Neural cell (in vitro differentiated cells): ENCODE measurements at regions not wholly inside any gene's neighbourhood (a gene's known extent, or its start where the extent isn't known, plus 50 kb on each side); places are given as distances from the start of the nearest gene placed in this dataset.

Source experiments
- H2AFZ ChIP-seq: fragments of 200-600, 300-800 bp; sonication (generic), shearing (Covaris generic); 2 replicates; pipeline ENCODE4 v1.6.0; 2014; ENCODE audit warnings: low read depth, mild to moderate bottlenecking, antibody characterized with exemption, low read length, moderate library complexity
- H3F3A ChIP-seq: fragments of 200-600 bp; shearing (Covaris generic); 2 replicates; pipeline ENCODE4 v1.6.1; 2016; ENCODE audit warnings: mild to moderate bottlenecking, moderate library complexity, mixed read lengths, antibody characterized with exemption, low read length; ENCODE audit not compliant: insufficient read depth, poor library complexity, severe bottlenecking
- H3K27ac ChIP-seq: fragments of 200-600, 300-800 bp; sonication (generic), shearing (Covaris generic); 2 replicates; pipeline ENCODE4 v1.5.1; 2014; ENCODE audit warnings: mild to moderate bottlenecking, low read length, moderate library complexity
- H3K27me3 ChIP-seq: fragments of 300-800, 200-600 bp; sonication (generic), shearing (Covaris generic); 2 replicates; pipeline ENCODE4 v1.6.0; 2014; ENCODE audit warnings: mild to moderate bottlenecking, low read depth, low read length, moderate library complexity; ENCODE audit not compliant: insufficient read depth
- H3K36me3 ChIP-seq: fragments of 300-800, 200-600 bp; sonication (generic), shearing (Covaris generic); 2 replicates; pipeline ENCODE4 v1.5.1; 2014; ENCODE audit warnings: mild to moderate bottlenecking, antibody characterized with exemption, low read length, moderate library complexity; ENCODE audit not compliant: insufficient read depth
- H3K4me2 ChIP-seq: fragments of 300-800, 200-600 bp; sonication (generic), shearing (Covaris generic); 2 replicates; pipeline ENCODE4 v1.6.0; 2014; ENCODE audit warnings: mild to moderate bottlenecking, low read length
- H3K4me3 ChIP-seq: fragments of 300-800, 200-600 bp; sonication (generic), shearing (Covaris generic); 2 replicates; pipeline ENCODE4 v1.5.1; 2014; ENCODE audit warnings: mild to moderate bottlenecking, low read length, moderate library complexity
- H3K79me2 ChIP-seq: fragments of 200-600 bp; shearing (Covaris generic); replicated peaks from 2 replicates; pipeline ENCODE4 v1.6.0; 2014; ENCODE audit warnings: mild to moderate bottlenecking, low read length, moderate library complexity; ENCODE audit not compliant: insufficient read depth
- H3K9ac ChIP-seq: fragments of 300-800, 200-600 bp; sonication (generic), shearing (Covaris generic); 2 replicates; pipeline ENCODE4 v1.6.1; 2016; ENCODE audit warnings: mild to moderate bottlenecking, low read length, mixed read lengths
- H3K9me2 ChIP-seq: fragments of 200-600 bp; shearing (Covaris generic); 2 replicates; pipeline ENCODE4 v1.6.1; 2016; ENCODE audit warnings: mild to moderate bottlenecking, low read length, mixed read lengths; ENCODE audit not compliant: insufficient read depth
- H3K9me3 ChIP-seq: fragments of 200-600, 300-800 bp; sonication (generic), shearing (Covaris generic); 2 replicates; pipeline ENCODE4 v1.6.1; 2016; ENCODE audit warnings: mild to moderate bottlenecking, mixed run types, low read length, moderate library complexity, mixed read lengths
- H4K20me1 ChIP-seq: fragments of 200-600 bp; shearing (Covaris generic); 2 replicates; pipeline ENCODE4 v1.6.1; 2016; ENCODE audit warnings: mild to moderate bottlenecking, mixed run types; ENCODE audit not compliant: insufficient read depth
- EP300 ChIP-seq: fragments of 450-650 bp; conservative IDR thresholded peaks from 2 replicates; pipeline ENCODE4 v1.6.1; 2014; ENCODE audit warnings: antibody characterized with exemption, mild to moderate bottlenecking, moderate library complexity; ENCODE audit not compliant: poor library complexity, severe bottlenecking
- EZH2 ChIP-seq: fragments of 200-600, 300-800 bp; shearing (Covaris generic), sonication (generic); IDR thresholded peaks from 2 replicates; pipeline ENCODE4 v1.6.1; 2014; ENCODE audit warnings: antibody characterized with exemption, low read length, borderline replicate concordance, mild to moderate bottlenecking; ENCODE audit not compliant: insufficient read depth, poor library complexity, severe bottlenecking
- MXI1 ChIP-seq: fragments of 450-650 bp; conservative IDR thresholded peaks from 2 replicates; pipeline ENCODE4 v1.6.1; 2014; ENCODE audit warnings: antibody characterized with exemption, mild to moderate bottlenecking; ENCODE audit not compliant: poor library complexity, severe bottlenecking
- POLR2AphosphoS5 ChIP-seq: IDR thresholded peaks from 2 replicates; pipeline ENCODE4 v1.6.1; 2012
- RAD21 ChIP-seq: fragments of 450-650 bp; conservative IDR thresholded peaks from 2 replicates; pipeline ENCODE4 v1.6.1; 2014; ENCODE audit warnings: antibody characterized with exemption, mild to moderate bottlenecking, moderate library complexity
- SMC3 ChIP-seq: fragments of 450-650 bp; conservative IDR thresholded peaks from 2 replicates; pipeline ENCODE4 v1.6.1; 2014; ENCODE audit warnings: antibody characterized with exemption, mild to moderate bottlenecking, moderate library complexity; ENCODE audit not compliant: poor library complexity
- TAF1 ChIP-seq: IDR thresholded peaks from 2 replicates; pipeline ENCODE4 v1.6.1; 2012; ENCODE audit warnings: low read depth
- TF ChIP-seq, protein P1 (sequence below): IDR thresholded peaks from 2 replicates; pipeline ENCODE4 v1.6.1; 2012; ENCODE audit warnings: borderline replicate concordance
- TF ChIP-seq, protein P2 (sequence below): fragments of 450-650 bp; IDR thresholded peaks from 2 replicates; pipeline ENCODE4 v1.5.1; 2014; ENCODE audit warnings: antibody characterized with exemption, mild to moderate bottlenecking, moderate library complexity; ENCODE audit not compliant: poor library complexity, severe bottlenecking

DNA sequence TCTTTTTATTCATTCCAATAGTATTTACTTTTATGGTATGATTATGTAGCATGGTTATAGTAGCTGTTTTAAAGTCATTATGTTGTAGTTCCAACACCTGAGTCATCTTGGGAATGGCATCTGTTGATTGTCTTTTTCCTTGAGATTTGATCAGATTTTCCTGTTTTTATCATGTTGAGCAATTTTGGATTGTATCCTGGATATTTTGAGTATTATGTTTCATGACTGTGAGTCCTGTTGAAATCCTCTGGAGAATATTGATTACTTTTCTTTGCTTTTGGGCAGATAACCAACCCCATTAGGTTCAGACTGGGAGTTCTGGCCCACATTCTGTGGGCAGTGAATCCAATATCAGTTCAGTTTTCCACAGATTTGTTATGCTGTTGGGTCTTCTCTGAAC lies 163.2 kb upstream of the SPRED2 start:
- H2AFZ ChIP-seq, result no peak overlapping the region
- no peak overlapping the region for H3K27ac ChIP-seq
- no peaks in the 10 kb centered on the region for H3F3A ChIP-seq
- H3K4me3 ChIP-seq, result no peak overlapping the region
- TF ChIP-seq EZH2 (no peak), POLR2AphosphoS5 (no peak), SMC3 (no peak), RAD21 (no peak), MXI1 (no peak), TAF1 (no peak), EP300 (no peak)
- TF ChIP-seq, protein P1, sequence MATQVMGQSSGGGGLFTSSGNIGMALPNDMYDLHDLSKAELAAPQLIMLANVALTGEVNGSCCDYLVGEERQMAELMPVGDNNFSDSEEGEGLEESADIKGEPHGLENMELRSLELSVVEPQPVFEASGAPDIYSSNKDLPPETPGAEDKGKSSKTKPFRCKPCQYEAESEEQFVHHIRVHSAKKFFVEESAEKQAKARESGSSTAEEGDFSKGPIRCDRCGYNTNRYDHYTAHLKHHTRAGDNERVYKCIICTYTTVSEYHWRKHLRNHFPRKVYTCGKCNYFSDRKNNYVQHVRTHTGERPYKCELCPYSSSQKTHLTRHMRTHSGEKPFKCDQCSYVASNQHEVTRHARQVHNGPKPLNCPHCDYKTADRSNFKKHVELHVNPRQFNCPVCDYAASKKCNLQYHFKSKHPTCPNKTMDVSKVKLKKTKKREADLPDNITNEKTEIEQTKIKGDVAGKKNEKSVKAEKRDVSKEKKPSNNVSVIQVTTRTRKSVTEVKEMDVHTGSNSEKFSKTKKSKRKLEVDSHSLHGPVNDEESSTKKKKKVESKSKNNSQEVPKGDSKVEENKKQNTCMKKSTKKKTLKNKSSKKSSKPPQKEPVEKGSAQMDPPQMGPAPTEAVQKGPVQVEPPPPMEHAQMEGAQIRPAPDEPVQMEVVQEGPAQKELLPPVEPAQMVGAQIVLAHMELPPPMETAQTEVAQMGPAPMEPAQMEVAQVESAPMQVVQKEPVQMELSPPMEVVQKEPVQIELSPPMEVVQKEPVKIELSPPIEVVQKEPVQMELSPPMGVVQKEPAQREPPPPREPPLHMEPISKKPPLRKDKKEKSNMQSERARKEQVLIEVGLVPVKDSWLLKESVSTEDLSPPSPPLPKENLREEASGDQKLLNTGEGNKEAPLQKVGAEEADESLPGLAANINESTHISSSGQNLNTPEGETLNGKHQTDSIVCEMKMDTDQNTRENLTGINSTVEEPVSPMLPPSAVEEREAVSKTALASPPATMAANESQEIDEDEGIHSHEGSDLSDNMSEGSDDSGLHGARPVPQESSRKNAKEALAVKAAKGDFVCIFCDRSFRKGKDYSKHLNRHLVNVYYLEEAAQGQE, result no peak
- TF ChIP-seq, protein P2, sequence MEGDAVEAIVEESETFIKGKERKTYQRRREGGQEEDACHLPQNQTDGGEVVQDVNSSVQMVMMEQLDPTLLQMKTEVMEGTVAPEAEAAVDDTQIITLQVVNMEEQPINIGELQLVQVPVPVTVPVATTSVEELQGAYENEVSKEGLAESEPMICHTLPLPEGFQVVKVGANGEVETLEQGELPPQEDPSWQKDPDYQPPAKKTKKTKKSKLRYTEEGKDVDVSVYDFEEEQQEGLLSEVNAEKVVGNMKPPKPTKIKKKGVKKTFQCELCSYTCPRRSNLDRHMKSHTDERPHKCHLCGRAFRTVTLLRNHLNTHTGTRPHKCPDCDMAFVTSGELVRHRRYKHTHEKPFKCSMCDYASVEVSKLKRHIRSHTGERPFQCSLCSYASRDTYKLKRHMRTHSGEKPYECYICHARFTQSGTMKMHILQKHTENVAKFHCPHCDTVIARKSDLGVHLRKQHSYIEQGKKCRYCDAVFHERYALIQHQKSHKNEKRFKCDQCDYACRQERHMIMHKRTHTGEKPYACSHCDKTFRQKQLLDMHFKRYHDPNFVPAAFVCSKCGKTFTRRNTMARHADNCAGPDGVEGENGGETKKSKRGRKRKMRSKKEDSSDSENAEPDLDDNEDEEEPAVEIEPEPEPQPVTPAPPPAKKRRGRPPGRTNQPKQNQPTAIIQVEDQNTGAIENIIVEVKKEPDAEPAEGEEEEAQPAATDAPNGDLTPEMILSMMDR, result no peak
- H3K9me3 ChIP-seq, result no peaks in the 10 kb centered on the region
- no peaks in the 10 kb centered on the region for H4K20me1 ChIP-seq
- no peaks in the 10 kb centered on the region for H3K36me3 ChIP-seq
- no peaks in the 10 kb centered on the region for H3K27me3 ChIP-seq
- H3K9me2 ChIP-seq, result no peaks in the 10 kb centered on the region
- H3K9ac ChIP-seq, result no peak overlapping the region
- H3K4me2 ChIP-seq, result no peak overlapping the region
- no peaks in the 10 kb centered on the region for H3K79me2 ChIP-seq

DNA sequence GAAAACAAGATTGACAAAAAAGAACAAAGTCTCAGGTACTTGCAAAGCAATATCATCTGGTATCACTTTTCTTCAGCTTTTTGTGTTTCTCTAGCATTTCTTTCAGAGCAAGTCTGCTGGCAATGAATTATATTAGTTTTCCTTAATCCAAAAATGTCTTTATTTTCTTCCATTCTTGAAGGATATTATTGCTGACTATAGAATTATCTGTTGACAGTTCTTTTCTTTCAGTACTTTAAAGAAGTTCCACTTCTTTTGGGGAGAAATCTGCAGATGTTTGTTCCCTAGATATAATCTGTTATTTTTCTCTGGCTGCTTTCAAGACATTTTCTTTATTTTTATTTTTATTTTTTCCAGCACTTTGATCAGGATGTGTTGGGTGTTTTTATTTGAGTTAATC lies 161.8 kb upstream of the SPRED2 start:
- no peaks in the 10 kb centered on the region for H3F3A ChIP-seq
- H3K79me2 ChIP-seq, result no peaks in the 10 kb centered on the region
- H2AFZ ChIP-seq, result no peak overlapping the region

More for the DNA sequence above, 161.8 kb upstream of the SPRED2 start:
- Histone ChIP-seq H3K27ac (no peak overlapping the region), H3K9me2 (no peaks in the 10 kb centered on the region), H3K9ac (no peak overlapping the region), H3K4me2 (no peak overlapping the region), H3K9me3 (no peaks in the 10 kb centered on the region), H3K27me3 (no peaks in the 10 kb centered on the region), H3K36me3 (no peaks in the 10 kb centered on the region), H4K20me1 (no peaks in the 10 kb centered on the region), H3K4me3 (no peak overlapping the region)
- TF ChIP-seq POLR2AphosphoS5, result no peak
- TF ChIP-seq SMC3, result no peak
- TF ChIP-seq, protein P2, result no peak
- no peak for TF ChIP-seq EZH2
- no peak for TF ChIP-seq RAD21
- no peak for TF ChIP-seq TAF1
- TF ChIP-seq MXI1, result no peak
- TF ChIP-seq EP300, result no peak
- TF ChIP-seq, protein P1, result no peak
